IMR-90 (cell line): ENCODE measurements at regions not wholly inside any gene's neighbourhood (a gene's known extent, or its start where the extent isn't known, plus 50 kb on each side); places are given as distances from the start of the nearest gene placed in this dataset.

Source experiments
- ATAC-seq: fragments of 200-7000 bp; cut with Tn5 transposase; 2 replicates; pipeline ENCODE4 v1.9.1; 2020; ENCODE audit warnings: low read depth, mild to moderate bottlenecking, moderate library complexity
- BruUV-seq: library from RNA; stranded (reverse); fragments of 400-500 nt; replicated peaks from 2 replicates; lab custom pipeline; 2021; lab: Mats Ljungman, UMichigan
- CTCF ChIA-PET: fragments of 300-600 bp; formaldehyde crosslinking; extraction: SDS; loops from one replicate; lab custom pipeline; 2021; ENCODE audit warnings: antibody characterized with exemption; lab: Yijun Ruan, JAX
- POLR2A ChIA-PET: fragments of 300-600 bp; sonication (Branson Sonifier 250); formaldehyde crosslinking; loops from one replicate; lab custom pipeline; 2022; ENCODE audit warnings: antibody characterized with exemption; ENCODE audit not compliant: unreplicated experiment; lab: Charles Lee
- DNase-seq: peaks from one replicate; pipeline ENCODE4 v3.0.0; 2013
- H2AFZ ChIP-seq: replicated peaks from 2 replicates; pipeline ENCODE3; 2013; ENCODE audit warnings: low read length, mild to moderate bottlenecking; ENCODE audit not compliant: poor library complexity
- H2AK5ac ChIP-seq: 2 replicates; pipeline ENCODE4 v1.6.1; 2013; ENCODE audit warnings: low read depth, low read length, inconsistent platforms
- H2AK9ac ChIP-seq: replicated peaks from 2 replicates; pipeline ENCODE3; 2013; ENCODE audit warnings: mild to moderate bottlenecking, low read depth, low read length, moderate library complexity; ENCODE audit not compliant: poor library complexity
- H2BK120ac ChIP-seq: 2 replicates; pipeline ENCODE4 v1.6.1; 2013; ENCODE audit warnings: low read depth, low read length, inconsistent platforms
- H2BK15ac ChIP-seq: 3 replicates; pipeline ENCODE4 v1.6.1; 2013; ENCODE audit warnings: low read depth, low read length, inconsistent platforms
- H2BK20ac ChIP-seq: 2 replicates; pipeline ENCODE4 v1.6.1; 2013; ENCODE audit warnings: low read depth, mild to moderate bottlenecking, inconsistent platforms, low read length, moderate library complexity
- H2BK5ac ChIP-seq: 2 replicates; pipeline ENCODE4 v1.6.1; 2013; ENCODE audit warnings: mild to moderate bottlenecking, low read depth, low read length, inconsistent platforms; ENCODE audit not compliant: poor library complexity, severe bottlenecking
- H3K14ac ChIP-seq: replicated peaks from 2 replicates; pipeline ENCODE4 v1.6.1; 2013; ENCODE audit warnings: low read depth, low read length, inconsistent platforms
- H3K18ac ChIP-seq: 2 replicates; pipeline ENCODE4 v1.6.1; 2013; ENCODE audit warnings: low read depth, low read length, control low read depth
- H3K23ac ChIP-seq: 2 replicates; pipeline ENCODE4 v1.6.1; 2013; ENCODE audit warnings: low read depth, low read length, inconsistent platforms
- H3K27ac ChIP-seq: 2 replicates; pipeline ENCODE4 v1.5.1; 2013; ENCODE audit warnings: mild to moderate bottlenecking, control low read depth, low read length; ENCODE audit not compliant: insufficient read depth
- H3K27me3 ChIP-seq: 2 replicates; pipeline ENCODE4 v1.6.1; 2013; ENCODE audit warnings: low read length; ENCODE audit not compliant: control insufficient read depth, insufficient read depth
- H3K36me3 ChIP-seq: 2 replicates; pipeline ENCODE4 v1.6.1; 2013; ENCODE audit warnings: low read length, mixed read lengths; ENCODE audit not compliant: control insufficient read depth, insufficient read depth
- H3K4ac ChIP-seq: 2 replicates; pipeline ENCODE4 v1.6.1; 2013; ENCODE audit warnings: low read depth, low read length, inconsistent platforms
- H3K4me1 ChIP-seq: 2 replicates; pipeline ENCODE4 v1.6.1; 2013; ENCODE audit warnings: low read length, mixed read lengths; ENCODE audit not compliant: control insufficient read depth, insufficient read depth
- H3K4me2 ChIP-seq: 2 replicates; pipeline ENCODE4 v1.6.1; 2013; ENCODE audit warnings: low read depth, mild to moderate bottlenecking, control low read depth, low read length, moderate library complexity
- H3K4me3 ChIP-seq: 2 replicates; pipeline ENCODE4 v1.5.1; 2013; ENCODE audit warnings: low read depth, mild to moderate bottlenecking, control low read depth, low read length, moderate library complexity; ENCODE audit not compliant: insufficient read depth
- H3K56ac ChIP-seq: 2 replicates; pipeline ENCODE4 v1.6.1; 2013; ENCODE audit warnings: low read length, inconsistent platforms; ENCODE audit not compliant: insufficient read depth; ENCODE audit errors: extremely low read depth
- H3K79me1 ChIP-seq, 2 experiments: 2 replicates each; pipeline ENCODE4 v1.6.1; 2013; ENCODE audit warnings: low read length in 2 of 2, inconsistent platforms in 1 of 2, low read depth in 1 of 2
- H3K9ac ChIP-seq: 2 replicates; pipeline ENCODE4 v1.6.1; 2013; ENCODE audit warnings: low read depth, low read length, control low read depth
- H3K9me1 ChIP-seq: 2 replicates; pipeline ENCODE4 v1.6.1; 2013; ENCODE audit warnings: low read length, inconsistent platforms; ENCODE audit not compliant: insufficient read depth
- H3K9me3 ChIP-seq: 2 replicates; pipeline ENCODE4 v1.6.1; 2013; ENCODE audit warnings: low read length; ENCODE audit not compliant: control insufficient read depth, insufficient read depth
- H4K20me1 ChIP-seq: 2 replicates; pipeline ENCODE4 v1.6.1; 2013; ENCODE audit warnings: low read length, inconsistent platforms; ENCODE audit not compliant: insufficient read depth
- H4K5ac ChIP-seq: 2 replicates; pipeline ENCODE4 v1.6.1; 2013; ENCODE audit warnings: mild to moderate bottlenecking, low read depth, low read length, control low read depth
- H4K8ac ChIP-seq, 2 experiments: 2 replicates each; pipeline ENCODE4 v1.6.1; 2013; ENCODE audit warnings: low read depth in 2 of 2, low read length in 2 of 2, control low read depth in 1 of 2, inconsistent platforms in 1 of 2
- H4K91ac ChIP-seq: 2 replicates; pipeline ENCODE4 v1.6.1; 2013; ENCODE audit warnings: low read depth, low read length, inconsistent platforms; ENCODE audit not compliant: insufficient read depth
- BHLHE40 ChIP-seq: fragments of 150-350 bp; IDR thresholded peaks from 2 replicates; pipeline ENCODE4 v1.6.1; 2016; ENCODE audit warnings: mild to moderate bottlenecking, low read depth, low read length
- ELK1 ChIP-seq: fragments of 150-350 bp; IDR thresholded peaks from 2 replicates; pipeline ENCODE4 v1.6.1; 2016; ENCODE audit warnings: low read depth, mild to moderate bottlenecking, low read length, moderate library complexity, borderline replicate concordance
- FOS ChIP-seq: fragments of 150-350 bp; IDR thresholded peaks from 2 replicates; pipeline ENCODE4 v1.6.1; 2016; ENCODE audit warnings: low read depth, low read length
- WGBS, 2 experiments: methylation state at CpG; one replicate each; pipeline versions ENCODE4 v1.1.5 to v1.1.7; 2013; ENCODE audit warnings: missing lambda C conversion rate in 2 of 2; ENCODE audit not compliant: insufficient read length in 1 of 2; ENCODE audit errors: extremely low coverage in 2 of 2; 5-methylcytosine and 5-hydroxymethylcytosine counted together
- dilution Hi-C: fragments of 300-500 bp; cut with HindIII; formaldehyde crosslinking; loops from one replicate; pipeline ENCODE4 v1.14.3; 2018; ENCODE audit warnings: low sequenced_read_pairs; ENCODE audit not compliant: unreplicated experiment
- in situ Hi-C: fragments of 300-500 bp; cut with MboI; formaldehyde crosslinking; loops from 3 replicates; pipeline ENCODE4 v1.14.3; 2019; ENCODE audit warnings: low sequenced_read_pairs, inconsistent platforms, mixed read lengths
- intact Hi-C: fragments of 100-400 bp; cut with micrococcal nuclease; formaldehyde crosslinking; loops from 2 replicates; pipeline ENCODE4 v1.10.0; 2022

- Histone ChIP-seq H4K5ac (no peak overlapping the region), H2BK15ac (no peak overlapping the region), H2BK20ac (no peak overlapping the region), H2AK9ac (no peak overlapping the region), H3K36me3 (no peaks in the 10 kb centered on the region), H4K20me1 (no peaks in the 10 kb centered on the region), H2BK5ac (no peak overlapping the region), H3K23ac (no peak overlapping the region), H3K4me2 (no peak overlapping the region), H3K4ac (no peak overlapping the region), H3K9ac (no peak overlapping the region), H2BK120ac (no peak overlapping the region), H3K56ac (no peak overlapping the region), H3K9me3 (no peaks in the 10 kb centered on the region), H3K79me1 (no peaks in the 10 kb centered on the region), H3K27ac (no peak overlapping the region), H3K18ac (no peak overlapping the region), H2AFZ (no peak overlapping the region), H2AK5ac (no peak overlapping the region), H3K9me1 (no peaks in the 10 kb centered on the region), H4K91ac (no peak overlapping the region), H3K4me3 (no peak overlapping the region), H4K8ac (no peak overlapping the region), H3K27me3 (peaks cover 7% of the 10 kb centered on the region), H3K14ac (no peak overlapping the region), H3K4me1 (no peaks in the 10 kb centered on the region)
- POLR2A ChIA-PET = no interaction called here
- no peak for ATAC-seq
- CTCF ChIA-PET = no interaction called here
- dilution Hi-C loops (no loop called here), in situ Hi-C loops (no loop called here), intact Hi-C loops (no loop called here)
- no peak for DNase-seq
- TF ChIP-seq FOS (no peak), BHLHE40 (no peak), ELK1 (no peak)
- BruUV-seq = no TSS peak
- 61% methylated on average over 2 of the region's 3 CpGs; no CpG with 5 or more reads in 1 of the 2 experiments for WGBS, 2 experiments
These were observed 77.3 kb upstream of the ATP2B2 start for GRCh38 chr3:10582733-10583132.
